HCT116 (cell line): ENCODE measurements at regions not wholly inside any gene's neighbourhood (a gene's known extent, or its start where the extent isn't known, plus 50 kb on each side); places are given as distances from the start of the nearest gene placed in this dataset.

Source experiments
- ATAC-seq: fragments of 200-7000 bp; cut with Tn5 transposase; 2 replicates; pipeline ENCODE4 v1.9.1; 2020; ENCODE audit warnings: mild to moderate bottlenecking, moderate library complexity
- BruUV-seq: library from RNA; stranded (reverse); fragments of 400-500 nt; replicated peaks from 2 replicates; lab custom pipeline; 2021; lab: Mats Ljungman, UMichigan
- CTCF ChIA-PET: fragments of 300-600 bp; sonication (Branson Sonifier 250); formaldehyde crosslinking; loops from one replicate; lab custom pipeline; 2021; ENCODE audit warnings: antibody characterized with exemption; lab: Charles Lee
- POLR2A ChIA-PET: fragments of 300-600, 350-600 bp; sonication (Branson Sonifier 250); formaldehyde crosslinking; loops from one replicate; lab custom pipeline; 2021; ENCODE audit warnings: antibody characterized with exemption; lab: Charles Lee
- RAD21 ChIA-PET, 2 experiments: fragments of 300-600 bp; sonication (Branson Sonifier 250); formaldehyde crosslinking; loops; one replicate each; lab custom pipeline; 2023; ENCODE audit warnings: low total read pairs in 2 of 2; ENCODE audit not compliant: uncharacterized antibody in 2 of 2, unreplicated experiment in 2 of 2, low non-redundant PET in 1 of 2; lab: Charles Lee
- DNase-seq: peaks from one replicate; pipeline ENCODE4 v3.0.0-alpha.2; 2010; ENCODE audit warnings: low read depth, low spot score
- H2AFZ ChIP-seq: fragments of 200-600 bp; shearing (Covaris generic), sonication (generic); 2 replicates; pipeline ENCODE4 v1.6.1; 2017; ENCODE audit warnings: low read depth, mixed run types, mixed read lengths, antibody characterized with exemption, low read length; ENCODE audit not compliant: poor library complexity, severe bottlenecking
- H3K27ac ChIP-seq: 2 replicates; pipeline ENCODE4 v1.5.1; 2012; ENCODE audit warnings: low read depth, low read length
- H3K27me3 ChIP-seq: fragments of 200-600 bp; sonication (generic); 2 replicates; pipeline ENCODE4 v1.6.1; 2016; ENCODE audit warnings: mixed run types, low read length, mixed read lengths; ENCODE audit not compliant: insufficient read depth
- H3K36me3 ChIP-seq, 2 experiments: fragments of 200-500 bp in 1 of 2; fragments of 200-600 bp in 1 of 2; sonication (Bioruptor generic) in 1 of 2; sonication (generic) in 1 of 2; 2 replicates each; pipeline versions ENCODE4 v1.5.1 to v1.6.1; 2014 to 2016; ENCODE audit warnings: low read length in 2 of 2, inconsistent platforms in 1 of 2, mixed read lengths in 1 of 2, mixed run types in 1 of 2; ENCODE audit not compliant: insufficient read depth in 2 of 2, control insufficient read depth in 1 of 2
- H3K4me1 ChIP-seq, 2 experiments: fragments of 200-600 bp in 1 of 2; sonication (generic) in 1 of 2; 2 replicates each; pipeline versions ENCODE4 v1.5.1 to v1.6.1; 2012 to 2017; ENCODE audit warnings: low read length in 2 of 2, inconsistent platforms in 1 of 2, mild to moderate bottlenecking in 1 of 2, mixed read lengths in 1 of 2, mixed run types in 1 of 2, moderate library complexity in 1 of 2; ENCODE audit not compliant: insufficient read depth in 2 of 2, control insufficient read depth in 1 of 2
- H3K4me2 ChIP-seq: fragments of 200-600 bp; sonication (generic); 2 replicates; pipeline ENCODE4 v1.6.1; 2017; ENCODE audit warnings: mixed run types, low read length, mixed read lengths
- H3K4me3 ChIP-seq, 2 experiments: fragments of 200-600 bp in 1 of 2; sonication (generic) in 1 of 2; replicated peaks in 1 of 2; 2 replicates each; pipeline ENCODE4 v1.5.1; 2011 to 2016; ENCODE audit warnings: low read length in 2 of 2, control low read depth in 1 of 2, low read depth in 1 of 2, mild to moderate bottlenecking in 1 of 2, mixed read lengths in 1 of 2, mixed run types in 1 of 2
- H3K79me2 ChIP-seq: fragments of 200-600 bp; sonication (generic); 2 replicates; pipeline ENCODE4 v1.6.1; 2017; ENCODE audit warnings: mild to moderate bottlenecking, mixed run types, low read length, moderate library complexity, mixed read lengths; ENCODE audit not compliant: insufficient read depth
- H3K9ac ChIP-seq: fragments of 200-600 bp; sonication (generic); 2 replicates; pipeline ENCODE4 v1.6.1; 2016; ENCODE audit warnings: low read length, mixed read lengths
- H3K9me2 ChIP-seq: fragments of 200-600 bp; sonication (generic), shearing (Covaris generic); 2 replicates; pipeline ENCODE4 v1.6.1; 2017; ENCODE audit warnings: mixed run types, mild to moderate bottlenecking, moderate library complexity; ENCODE audit not compliant: insufficient read depth
- H3K9me3 ChIP-seq, 2 experiments: fragments of 200-500 bp in 1 of 2; fragments of 200-600 bp in 1 of 2; sonication (Bioruptor generic) in 1 of 2; sonication (generic) in 1 of 2; 2 replicates each; pipeline ENCODE4 v1.6.1; 2014 to 2017; ENCODE audit warnings: low read length in 2 of 2, mixed read lengths in 2 of 2, inconsistent platforms in 1 of 2, low read depth in 1 of 2, mild to moderate bottlenecking in 1 of 2, mixed run types in 1 of 2, moderate library complexity in 1 of 2; ENCODE audit not compliant: control insufficient read depth in 1 of 2, insufficient read depth in 1 of 2
- H4K20me1 ChIP-seq: fragments of 200-600 bp; sonication (generic), shearing (Covaris generic); 2 replicates; pipeline ENCODE4 v1.6.1; 2017; ENCODE audit warnings: mixed run types, mild to moderate bottlenecking, moderate library complexity; ENCODE audit not compliant: insufficient read depth
- SRF ChIP-seq: IDR thresholded peaks from 2 replicates; pipeline ENCODE4 v1.6.1; 2012; ENCODE audit warnings: low read depth
- YY1 ChIP-seq: IDR thresholded peaks from 2 replicates; pipeline ENCODE4 v1.6.1; 2011; ENCODE audit warnings: low read length, low read depth, moderate library complexity, mild to moderate bottlenecking; ENCODE audit not compliant: insufficient replicate concordance; ENCODE audit errors: extremely low read depth
- ZBTB33 ChIP-seq: IDR thresholded peaks from 2 replicates; pipeline ENCODE4 v1.6.1; 2011; ENCODE audit warnings: mild to moderate bottlenecking, low read length, moderate library complexity; ENCODE audit not compliant: insufficient replicate concordance; ENCODE audit errors: extremely low read depth
- intact Hi-C: fragments of 100-400 bp; cut with micrococcal nuclease; formaldehyde crosslinking; loops from 2 replicates; pipeline ENCODE4 v1.10.0; 2022

- RAD21 ChIA-PET = no interaction called here
Observed at GRCh38 chr14:55835985-55836384, 256.0 kb downstream of the KTN1 start.

GRCh38 chr14:55837467-55837866 is 257.5 kb downstream of the KTN1 start:
- Histone ChIP-seq H3K9me3 (no peaks in the 10 kb centered on the region), H3K4me1 (peaks cover 0 to 3% of the 10 kb centered on the region in 2 experiments; a peak in 2 of 4 replicates), H3K27me3 (no peaks in the 10 kb centered on the region), H3K4me3 (no peak overlapping the region), H3K79me2 (no peaks in the 10 kb centered on the region), H3K9ac (no peak overlapping the region), H2AFZ (no peak overlapping the region), H4K20me1 (no peaks in the 10 kb centered on the region), H3K4me2 (no peak overlapping the region), H3K9me2 (0 out of 2 replicates have a peak, but pooled peaks cover 3% of the 10 kb centered on the region), H3K27ac (no peak overlapping the region), H3K36me3 (no peaks in the 10 kb centered on the region)
- TF ChIP-seq SRF = no peak
- no peak for TF ChIP-seq YY1
- no peak for TF ChIP-seq ZBTB33
- POLR2A ChIA-PET = no interaction called here
- intact Hi-C loops = no loop called here
- DNase-seq (no peak), ATAC-seq (no peak)
- RAD21 ChIA-PET = no interaction called here
- no TSS peak for BruUV-seq
- CTCF ChIA-PET = no interaction called here

More at GRCh38 chr14:55835985-55836384, 256.0 kb downstream of the KTN1 start:
- DNase-seq = no peak
- Histone ChIP-seq H3K27me3 (no peaks in the 10 kb centered on the region), H3K4me1 (peaks cover 0 to 14% of the 10 kb centered on the region in 2 experiments; a peak in 2 of 4 replicates)
- POLR2A ChIA-PET = no interaction called here
- intact Hi-C loops = no loop called here
- TF ChIP-seq SRF = no peak
- TF ChIP-seq, all 23 proteins: peak for 0
- H3K9me2 ChIP-seq = 0 out of 2 replicates have a peak, but pooled peaks cover 3% of the 10 kb centered on the region
- no peak overlapping the region for H3K9ac ChIP-seq
- no peak overlapping the region for H3K27ac ChIP-seq
- BruUV-seq = no TSS peak
- no peak for ATAC-seq
- H3K79me2 ChIP-seq = no peaks in the 10 kb centered on the region
- H3K4me3 ChIP-seq = no peak overlapping the region
- CTCF ChIA-PET = no interaction called here
- H3K4me2 ChIP-seq = no peak overlapping the region
- H2AFZ ChIP-seq = no peak overlapping the region
- H3K36me3 ChIP-seq = no peaks in the 10 kb centered on the region
- H3K9me3 ChIP-seq = no peaks in the 10 kb centered on the region
- no peaks in the 10 kb centered on the region for H4K20me1 ChIP-seq
